ENCODE measurements at regions not wholly inside any gene's neighbourhood (a gene's known extent, or its start where the extent isn't known, plus 50 kb on each side); places are given as distances from the start of the nearest gene placed in this dataset.
"Not testable (repeated sequence)": the region's sequence is repeated elsewhere in the genome, so short reads cannot be mapped to it uniquely, and the experiment has no call there.

- intact Hi-C loops (cut with DNase I) = no loop called here
- H3K27me3 ChIP-seq = no peaks in the 10 kb centered on the region
- no peak for TF ChIP-seq CTCF (IDR thresholded peaks at IDR 0.05)
These were observed 291.4 kb upstream of the FZD8 start for GRCh38 chr10:35933491-35933890.

GRCh38 chr10:35929962-35930361 is 287.9 kb upstream of the FZD8 start:
- DNase-seq; ATAC-seq; H3K36me3 ChIP-seq; H3K4me1 ChIP-seq; H3K4me3 ChIP-seq; intact Hi-C loops (cut with DNase I); H3K27ac ChIP-seq; H3K9me3 ChIP-seq; H3K27me3 ChIP-seq: not testable (repeated sequence)

More at GRCh38 chr10:35933491-35933890, 291.4 kb upstream of the FZD8 start:
- H3K9me3 ChIP-seq = no peaks in the 10 kb centered on the region
- no peaks in the 10 kb centered on the region for H3K4me1 ChIP-seq
- DNase-seq (no peak), ATAC-seq (no peak)
- H3K27ac ChIP-seq = no peak overlapping the region
- H3K4me3 ChIP-seq = no peak overlapping the region
- H3K36me3 ChIP-seq = no peaks in the 10 kb centered on the region

GRCh38 chr10:35928748-35929147 is 286.7 kb upstream of the FZD8 start:
- no peaks in the 10 kb centered on the region for H3K36me3 ChIP-seq
- DNase-seq (no peak), ATAC-seq (no peak)
- no peaks in the 10 kb centered on the region for H3K4me1 ChIP-seq
- no peaks in the 10 kb centered on the region for H3K9me3 ChIP-seq
- intact Hi-C loops (cut with DNase I) = no loop called here
- H3K4me3 ChIP-seq = no peak overlapping the region
- H3K27ac ChIP-seq = no peak overlapping the region
- no peak for TF ChIP-seq CTCF (IDR thresholded peaks at IDR 0.05)
- no peaks in the 10 kb centered on the region for H3K27me3 ChIP-seq

GRCh38 chr10:35927990-35928488 is 285.9 kb upstream of the FZD8 start:
- H3K4me3 ChIP-seq = no peak overlapping the region
- no peaks in the 10 kb centered on the region for H3K9me3 ChIP-seq
- H3K36me3 ChIP-seq = no peaks in the 10 kb centered on the region
- TF ChIP-seq CTCF (IDR thresholded peaks at IDR 0.05) = no peak
- no peak for DNase-seq
- H3K4me1 ChIP-seq = no peaks in the 10 kb centered on the region
- intact Hi-C loops (cut with DNase I) = no loop called here
- H3K27me3 ChIP-seq = no peaks in the 10 kb centered on the region
- ATAC-seq = no peak
- no peak overlapping the region for H3K27ac ChIP-seq

GRCh38 chr10:35927341-35927740 is 285.2 kb upstream of the FZD8 start:
- Histone ChIP-seq H3K36me3 (no peaks in the 10 kb centered on the region), H3K27me3 (no peaks in the 10 kb centered on the region)

More at GRCh38 chr10:35927341-35927740, 285.2 kb upstream of the FZD8 start:
- Histone ChIP-seq H3K4me3 (no peak overlapping the region), H3K9me3 (no peaks in the 10 kb centered on the region), H3K4me1 (no peaks in the 10 kb centered on the region), H3K27ac (no peak overlapping the region)
- DNase-seq (no peak), ATAC-seq (no peak)
- no peak for TF ChIP-seq CTCF (IDR thresholded peaks at IDR 0.05)
- intact Hi-C loops (cut with DNase I) = no loop called here

All from left lung (tissue), 4 donors.